B cell (primary cell): ENCODE measurements at regions not wholly inside any gene's neighbourhood (a gene's known extent, or its start where the extent isn't known, plus 50 kb on each side); places are given as distances from the start of the nearest gene placed in this dataset.
"Not testable (repeated sequence)": the region's sequence is repeated elsewhere in the genome, so short reads cannot be mapped to it uniquely, and the experiment has no call there.

Experiments
- ATAC-seq: fragments of 200-7000 bp; cut with Tn5 transposase; one replicate; pipeline ENCODE4 v1.10.0; 2021; ENCODE audit warnings: low read depth, mild to moderate bottlenecking, moderate number of reproducible peaks, moderate library complexity
- CTCF ChIA-PET: fragments of 350-600 bp; sonication (Branson Sonifier 250); formaldehyde crosslinking; loops from one replicate; lab custom pipeline; 2021; ENCODE audit warnings: antibody characterized with exemption, inconsistent platforms; lab: Charles Lee
- POLR2A ChIA-PET: fragments of 350-600 bp; sonication (Branson Sonifier 250); formaldehyde crosslinking; loops from one replicate; lab custom pipeline; 2021; ENCODE audit warnings: antibody characterized with exemption; lab: Charles Lee
- DNase-seq: peaks from one replicate; pipeline ENCODE4 v3.0.0; 2013
- H2AFZ ChIP-seq: 2 replicates; pipeline ENCODE4 v1.6.1; 2012; ENCODE audit warnings: mild to moderate bottlenecking, low read depth, low read length; ENCODE audit not compliant: insufficient read depth, poor library complexity, severe bottlenecking
- H3K27ac ChIP-seq, 2 donors: 1 replicate in 1 of 2; 2 replicates in 1 of 2; pipeline ENCODE4 v1.5.1; 2012 to 2013; ENCODE audit warnings: low read length in 2 of 2, mild to moderate bottlenecking in 2 of 2, moderate library complexity in 1 of 2
- H3K27me3 ChIP-seq, 4 experiments: fragments of 200-600 bp in 1 of 4; sonication (generic) in 1 of 4; replicated peaks in 1 of 4; 1 replicate in 2 of 4; 2 replicates in 2 of 4; pipeline versions ENCODE4 v1.6.1 to v1.7.0; 2013 to 2016; ENCODE audit warnings: low read length in 3 of 4, mild to moderate bottlenecking in 2 of 4, mixed read lengths in 1 of 4, moderate library complexity in 1 of 4; ENCODE audit not compliant: insufficient read depth in 4 of 4, control insufficient read depth in 3 of 4; ENCODE audit errors: control extremely low read depth in 1 of 4
- H3K36me3 ChIP-seq, 2 experiments: replicated peaks in 1 of 2; 1 replicate in 1 of 2; 2 replicates in 1 of 2; pipeline versions ENCODE4 v1.6.1 to v1.7.1; 2013; ENCODE audit warnings: low read length in 1 of 2; ENCODE audit not compliant: insufficient read depth in 2 of 2, control insufficient read depth in 1 of 2; ENCODE audit errors: control extremely low read depth in 1 of 2, extremely low read depth in 1 of 2
- H3K4me1 ChIP-seq, 2 donors: fragments of 200-600 bp in 1 of 2; sonication (generic) in 1 of 2; 1 replicate in 1 of 2; 2 replicates in 1 of 2; pipeline versions ENCODE4 v1.5.1 to v1.6.1; 2013 to 2017; ENCODE audit warnings: low read length in 2 of 2; ENCODE audit not compliant: control insufficient read depth in 2 of 2, insufficient read depth in 2 of 2
- H3K4me2 ChIP-seq: replicated peaks from 2 replicates; pipeline ENCODE3; 2012; ENCODE audit warnings: mild to moderate bottlenecking, low read depth, low read length; ENCODE audit not compliant: poor library complexity, severe bottlenecking
- H3K4me3 ChIP-seq, 5 experiments: fragments of 200-600 bp in 1 of 5; sonication (generic) in 1 of 5; 1 replicate in 3 of 5; 2 replicates in 2 of 5; pipeline versions ENCODE4 v1.5.1 to v1.7.0; 2011 to 2016; ENCODE audit warnings: low read length in 4 of 5, mild to moderate bottlenecking in 4 of 5, low read depth in 2 of 5, control low read depth in 1 of 5, moderate library complexity in 1 of 5; ENCODE audit not compliant: insufficient read depth in 1 of 5; ENCODE audit errors: control extremely low read depth in 1 of 5, extremely low read depth in 1 of 5
- H3K79me2 ChIP-seq: fragments of 200-600 bp; sonication (generic); one replicate; pipeline ENCODE4 v1.6.0; 2016; ENCODE audit warnings: low read length; ENCODE audit not compliant: control insufficient read depth, insufficient read depth
- H3K9ac ChIP-seq: fragments of 200-600 bp; sonication (generic); 2 replicates; pipeline ENCODE4 v1.6.1; 2017; ENCODE audit warnings: mild to moderate bottlenecking, low read length, moderate library complexity
- H3K9me3 ChIP-seq, 3 donors: one replicate each; pipeline versions ENCODE4 v1.6.1 to v1.7.1; 2013; ENCODE audit warnings: low read length in 2 of 3; ENCODE audit not compliant: control insufficient read depth in 2 of 3, insufficient read depth in 1 of 3; ENCODE audit errors: control extremely low read depth in 1 of 3
- H4K20me1 ChIP-seq: 2 replicates; pipeline ENCODE4 v1.6.0; 2012; ENCODE audit warnings: mild to moderate bottlenecking, low read length; ENCODE audit not compliant: insufficient read depth, control insufficient read depth, poor library complexity, severe bottlenecking
- H3K27ac Mint-ChIP-seq: one replicate; pipeline ENCODE4 v1.8.0; 2021; ENCODE audit warnings: mixed read lengths
- H3K27me3 Mint-ChIP-seq: one replicate; pipeline ENCODE4 v1.8.0; 2021; ENCODE audit warnings: mixed read lengths
- H3K4me1 Mint-ChIP-seq: one replicate; pipeline ENCODE4 v1.8.0; 2021; ENCODE audit warnings: mixed read lengths
- H3K4me3 Mint-ChIP-seq: one replicate; pipeline ENCODE4 v1.8.0; 2021; ENCODE audit warnings: mixed read lengths
- H3K9me3 Mint-ChIP-seq: one replicate; pipeline ENCODE4 v1.8.0; 2022; ENCODE audit warnings: mixed read lengths; ENCODE audit not compliant: insufficient read depth
- CTCF ChIP-seq: fragments of 200-600 bp; IDR thresholded peaks from one replicate; pipeline ENCODE4 v1.8.0; 2022; ENCODE audit warnings: antibody characterized with exemption, mild to moderate bottlenecking
- EZH2 ChIP-seq: IDR thresholded peaks from 2 replicates; pipeline ENCODE4 v1.6.1; 2012; ENCODE audit warnings: borderline replicate concordance, low read depth, mild to moderate bottlenecking, moderate library complexity, low read length; ENCODE audit not compliant: insufficient read depth, poor library complexity, severe bottlenecking
- WGBS: methylation state at CpG from one replicate; pipeline ENCODE4 v1.1.5; 2013; ENCODE audit warnings: missing lambda C conversion rate; ENCODE audit not compliant: insufficient coverage; 5-methylcytosine and 5-hydroxymethylcytosine counted together
- intact Hi-C: fragments of 100-400 bp; cut with micrococcal nuclease; formaldehyde crosslinking; loops from one replicate; pipeline ENCODE4 v1.10.0; 2022

- Histone ChIP-seq H3K4me2 (no peak overlapping the region), H3K9ac (no peak overlapping the region), H3K4me1 (peaks cover 0 to 5% of the 10 kb centered on the region in 2 donors), H3K36me3 (no peaks in the 10 kb centered on the region), H3K4me3 (no peak overlapping the region), H3K27me3 (no peaks in the 10 kb centered on the region), H3K27ac (no peak overlapping the region), H3K9me3 (peaks cover 0 to 3% (median 2%) of the 10 kb centered on the region in 3 donors), H3K79me2 (no peaks in the 10 kb centered on the region), H2AFZ (no peak overlapping the region), H4K20me1 (no peaks in the 10 kb centered on the region)
- TF ChIP-seq EZH2, result no peak
- no peak for TF ChIP-seq CTCF
- ChIA-PET CTCF (no interaction called here), POLR2A (no interaction called here)
- DNase-seq (no peak), ATAC-seq (no peak)
- no peak overlapping the region for H3K4me3 Mint-ChIP-seq
- intact Hi-C loops, result no loop called here
- H3K27ac Mint-ChIP-seq, result no peak overlapping the region
- H3K27me3 Mint-ChIP-seq, result peaks cover 5% of the 10 kb centered on the region
- no CpG with 5 or more reads among the region's 3 CpGs for WGBS
- H3K4me1 Mint-ChIP-seq, result peaks cover 11% of the 10 kb centered on the region
- peaks cover 6% of the 10 kb centered on the region for H3K9me3 Mint-ChIP-seq
Observed at GRCh38 chr4:79662651-79663050, 254.6 kb upstream of the GK2 start.

DNA sequence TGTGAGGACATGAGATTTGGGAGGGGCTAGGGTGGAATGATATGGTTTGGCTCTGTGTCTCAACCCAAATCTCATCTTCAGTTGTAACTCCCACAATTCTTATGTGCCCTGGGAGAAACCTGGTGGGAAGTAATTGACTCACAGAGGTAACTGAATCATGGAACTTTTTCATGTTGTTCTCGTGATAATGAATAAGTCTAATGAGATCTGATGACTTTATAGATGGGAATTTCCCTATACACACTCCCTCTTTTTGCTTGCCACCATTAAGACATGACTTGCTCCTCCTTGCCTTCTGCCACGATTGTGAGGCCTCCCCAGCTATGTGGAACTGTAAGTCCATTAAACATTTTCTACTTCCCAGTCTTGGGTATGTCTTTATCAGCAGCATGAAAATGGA lies 253.2 kb upstream of the GK2 start:
- no peak overlapping the region for H3K27ac ChIP-seq
- no peak for DNase-seq
- no peaks in the 10 kb centered on the region for H3K36me3 ChIP-seq
- no CpG with 5 or more reads among the region's 2 CpGs for WGBS
- H3K4me3 ChIP-seq, result no peak overlapping the region
- ChIA-PET POLR2A (no interaction called here), CTCF (no interaction called here)
- no peaks in the 10 kb centered on the region for H3K27me3 ChIP-seq
- ATAC-seq, result no peak
- H3K79me2 ChIP-seq, result no peaks in the 10 kb centered on the region
- Mint-ChIP-seq H3K27ac (no peak overlapping the region), H3K4me3 (no peak overlapping the region), H3K9me3 (peaks cover 10% of the 10 kb centered on the region), H3K27me3 (peaks cover 5% of the 10 kb centered on the region), H3K4me1 (peaks cover 7% of the 10 kb centered on the region)
- no peak overlapping the region for H3K4me2 ChIP-seq
- no peak overlapping the region for H3K9ac ChIP-seq
- H3K9me3 ChIP-seq, result peaks cover 0 to 8% (median 2%) of the 10 kb centered on the region in 3 donors
- no peaks in the 10 kb centered on the region for H4K20me1 ChIP-seq
- peaks cover 0 to 5% of the 10 kb centered on the region in 2 donors for H3K4me1 ChIP-seq
- H2AFZ ChIP-seq, result no peak overlapping the region
- intact Hi-C loops, result no loop called here
- TF ChIP-seq CTCF (no peak), EZH2 (no peak)

GRCh38 chr4:79659308-79659870 lies 251.4 kb upstream of the GK2 start:
- ATAC-seq, H3K4me1 Mint-ChIP-seq, H3K27ac ChIP-seq, H3K27me3 ChIP-seq, CTCF ChIA-PET, H3K27ac Mint-ChIP-seq, H3K9ac ChIP-seq, H3K9me3 ChIP-seq, POLR2A ChIA-PET, H3K4me1 ChIP-seq, H2AFZ ChIP-seq, H4K20me1 ChIP-seq, H3K4me3 Mint-ChIP-seq, DNase-seq, intact Hi-C loops, H3K4me3 ChIP-seq, H3K27me3 Mint-ChIP-seq, H3K79me2 ChIP-seq, H3K36me3 ChIP-seq, H3K4me2 ChIP-seq: not testable (repeated sequence)
- 60% methylated on average over 3 of the region's 5 CpGs for WGBS
- peaks cover 10% of the 10 kb centered on the region for H3K9me3 Mint-ChIP-seq
